ENCODE measurements at regions not wholly inside any gene's neighbourhood (a gene's known extent, or its start where the extent isn't known, plus 50 kb on each side); places are given as distances from the start of the nearest gene placed in this dataset.

DNA sequence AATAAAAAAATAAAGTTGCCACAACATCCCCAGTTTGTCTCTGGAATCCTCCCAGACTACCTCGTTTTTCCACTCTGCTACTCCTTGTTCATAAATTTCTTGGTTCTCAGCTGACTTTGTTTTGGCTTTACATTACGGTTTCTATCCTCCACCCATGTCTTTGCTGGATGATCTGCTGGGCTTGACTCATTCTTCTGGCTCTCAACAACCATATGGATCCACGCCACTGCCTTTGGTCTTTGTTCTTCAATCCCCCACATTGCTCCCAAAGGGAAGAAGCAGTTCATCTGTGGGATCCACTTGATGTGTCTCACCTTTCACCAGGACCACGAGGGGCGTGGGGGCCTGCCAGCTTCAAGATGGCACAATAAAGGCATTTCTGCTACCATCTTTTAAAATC is 67.1 kb upstream of the NBL1 start:
- Histone ChIP-seq H2BK120ac (replicated peaks; ENCODE audit: low read depth, low read length) (no peak overlapping the region), H2BK5ac (ENCODE audit: low read depth, low read length) (no peak overlapping the region), H3K18ac (ENCODE audit: extremely low read depth, low read length) (no peak overlapping the region), H3K4me1 (replicated peaks in 1 of 4; ENCODE audit: control insufficient read depth in 3 of 4, insufficient read depth in 4 of 4, low read length in 3 of 4) (no peaks in the 10 kb centered on the region), H2BK15ac (ENCODE audit: low read length) (no peak overlapping the region), H3K23me2 (ENCODE audit: low read depth, low read length) (no peaks in the 10 kb centered on the region), H3K14ac (ENCODE audit: insufficient read length) (no peak overlapping the region), H4K91ac (replicated peaks; ENCODE audit: insufficient read length, low read length) (no peak overlapping the region), H3K56ac (replicated peaks; ENCODE audit: insufficient read length, low read depth, low read length) (no peak overlapping the region), H4K8ac (ENCODE audit: extremely low read depth, insufficient read depth, low read length) (no peak overlapping the region), H3K4ac (replicated peaks; ENCODE audit: insufficient read length, low read depth, low read length) (no peak overlapping the region), H3K27ac (ENCODE audit: low read depth, low read length) (no peak overlapping the region), H2AFZ (ENCODE audit: low read length) (no peak overlapping the region), H3K9me3 (ENCODE audit: insufficient read depth in 2 of 2, low read depth in 1 of 2, low read length in 1 of 2) (no peaks in the 10 kb centered on the region), H2AK5ac (ENCODE audit: low read depth, low read length) (no peak overlapping the region), H3K4me2 (ENCODE audit: insufficient read depth in 1 of 2, low read depth in 2 of 2, low read length in 2 of 2) (no peak overlapping the region), H3K27me3 (replicated peaks in 1 of 4; ENCODE audit: control insufficient read depth in 3 of 4, extremely low read depth in 1 of 4, insufficient read depth in 3 of 4, low read length in 3 of 4) (no peaks in the 10 kb centered on the region), H2BK12ac (ENCODE audit: low read depth, low read length) (no peak overlapping the region), H4K20me1 (replicated peaks in 1 of 2; ENCODE audit: control insufficient read depth in 1 of 2, insufficient read depth in 2 of 2, low read length in 2 of 2) (no peaks in the 10 kb centered on the region), H3K4me3 (ENCODE audit: extremely low read depth in 1 of 4, insufficient read depth in 2 of 4, low read depth in 3 of 4, low read length in 4 of 4) (no peak overlapping the region), H3K36me3 (ENCODE audit: control insufficient read depth in 2 of 4, insufficient read depth in 4 of 4, low read length in 3 of 4) (no peaks in the 10 kb centered on the region), H3K23ac (ENCODE audit: insufficient read length) (no peak overlapping the region), H3K79me2 (ENCODE audit: control insufficient read depth in 1 of 2, insufficient read depth in 2 of 2, low read length in 2 of 2) (no peaks in the 10 kb centered on the region), H3K9ac (replicated peaks in 1 of 4; ENCODE audit: extremely low read depth in 1 of 4, low read depth in 3 of 4, low read length in 3 of 4) (no peak overlapping the region), H2BK20ac (ENCODE audit: low read length) (no peak overlapping the region), H4K5ac (ENCODE audit: insufficient read length, low read depth, low read length) (no peak overlapping the region), H3K79me1 (ENCODE audit: low read depth, low read length) (no peaks in the 10 kb centered on the region)
- FAIRE-seq (no peak), DNase-seq (ENCODE audit: low read depth in 1 of 2, low spot score in 2 of 2) (no peak)
- CTCF ChIA-PET (ENCODE audit: partially characterized antibody) = interaction anchor here (1.2 to 1.4 kb wide), 3 partner anchors 17 to 202 kb away, joined by 3 to 5 read pairs (median 3); no protein-coding TSS in a partner anchor
- WGBS, 2 experiments (ENCODE audit: extremely low coverage in 1 of 2, insufficient coverage in 1 of 2, insufficient read length in 1 of 2, insufficient replicate concordance in 2 of 2, low coverage in 1 of 2, low lambda C conversion rate in 2 of 2, missing lambda C conversion rate in 1 of 2) = 82% methylated on average over 5 of the region's 5 CpGs; no CpG with 5 or more reads in 1 of the 2 experiments
- POLR2A ChIA-PET (ENCODE audit: partially characterized antibody) = no interaction called here
- no peak for TF ChIP-seq PHF8 (conservative IDR thresholded peaks at IDR 0.05; ENCODE audit: low read depth, low read length)

All from H1 (cell line).